ENCODE measurements at regions not wholly inside any gene's neighbourhood (a gene's known extent, or its start where the extent isn't known, plus 50 kb on each side); places are given as distances from the start of the nearest gene placed in this dataset.
A peak's percentile ranks its signal among the peaks of the same experiment; 100 is the strongest.
"Not testable (repeated sequence)": the region's sequence is repeated elsewhere in the genome, so short reads cannot be mapped to it uniquely, and the experiment has no call there.

GRCh38 chr2:175293195-175293594, 111.7 kb upstream of the ATP5MC3 start:
- no peak for TF ChIP-seq CTCF (IDR thresholded peaks at IDR 0.05; ENCODE audit: low read depth, low read length)
- DNase-seq (ENCODE audit: low read depth in 2 of 2), result no peak
- H3K4me3 ChIP-seq (replicated peaks in 1 of 2; ENCODE audit: low read depth in 2 of 2, low read length in 2 of 2), result no peak overlapping the region

GRCh38 chr2:175282886-175283285, 101.4 kb upstream of the ATP5MC3 start:
- TF ChIP-seq CTCF (IDR thresholded peaks at IDR 0.05; ENCODE audit: low read depth, low read length), result no peak
- no peak overlapping the region for H3K4me3 ChIP-seq (replicated peaks in 1 of 2; ENCODE audit: low read depth in 2 of 2, low read length in 2 of 2)
- no peak for DNase-seq (ENCODE audit: low read depth in 2 of 2)

GRCh38 chr2:175282300-175282699, 100.8 kb upstream of the ATP5MC3 start:
- H3K4me3 ChIP-seq (replicated peaks in 1 of 2; ENCODE audit: low read depth in 2 of 2, low read length in 2 of 2), result no peak overlapping the region
- DNase-seq (ENCODE audit: low read depth in 2 of 2), result peak; percentile 54 to 61
- TF ChIP-seq CTCF (IDR thresholded peaks at IDR 0.05; ENCODE audit: low read depth, low read length), result peak; percentile 39

GRCh38 chr2:175277772-175278171, 96.3 kb upstream of the ATP5MC3 start:
- no peak for DNase-seq (ENCODE audit: low read depth in 2 of 2)
- H3K4me3 ChIP-seq (replicated peaks in 1 of 2; ENCODE audit: low read depth in 2 of 2, low read length in 2 of 2), result no peak overlapping the region
- no peak for TF ChIP-seq CTCF (IDR thresholded peaks at IDR 0.05; ENCODE audit: low read depth, low read length)

GRCh38 chr2:175275539-175275938, 94.0 kb upstream of the ATP5MC3 start:
- no peak for TF ChIP-seq CTCF (IDR thresholded peaks at IDR 0.05; ENCODE audit: low read depth, low read length)
- H3K4me3 ChIP-seq (replicated peaks in 1 of 2; ENCODE audit: low read depth in 2 of 2, low read length in 2 of 2), result no peak overlapping the region
- DNase-seq (ENCODE audit: low read depth in 2 of 2), result no peak

- no peak for TF ChIP-seq CTCF (IDR thresholded peaks at IDR 0.05; ENCODE audit: low read depth, low read length)
- no peak for DNase-seq (ENCODE audit: low read depth in 2 of 2)
These were observed 77.7 kb upstream of the ATP5MC3 start for GRCh38 chr2:175259164-175259563.

GRCh38 chr2:175256806-175257585, 75.5 kb upstream of the ATP5MC3 start:
- no peak for TF ChIP-seq CTCF (IDR thresholded peaks at IDR 0.05; ENCODE audit: low read depth, low read length)
- no peak overlapping the region for H3K4me3 ChIP-seq (replicated peaks in 1 of 2; ENCODE audit: low read depth in 2 of 2, low read length in 2 of 2)
- no peak for DNase-seq (ENCODE audit: low read depth in 2 of 2)

More at GRCh38 chr2:175259164-175259563, 77.7 kb upstream of the ATP5MC3 start:
- no peak overlapping the region for H3K4me3 ChIP-seq (replicated peaks in 1 of 2; ENCODE audit: low read depth in 2 of 2, low read length in 2 of 2)

- not testable (repeated sequence) for H3K4me3 ChIP-seq (replicated peaks in 1 of 2; ENCODE audit: low read depth in 2 of 2, low read length in 2 of 2); DNase-seq (ENCODE audit: low read depth in 2 of 2)
These were observed 74.9 kb upstream of the ATP5MC3 start for GRCh38 chr2:175256391-175256790.

All from cardiac fibroblast (primary cell).